GM19452 (cell line): ENCODE measurements at regions not wholly inside any gene's neighbourhood (a gene's known extent, or its start where the extent isn't known, plus 50 kb on each side); places are given as distances from the start of the nearest gene placed in this dataset.

Source experiments
- ATAC-seq: cut with Tn5 transposase; IDR thresholded peaks from one replicate; pipeline ENCODE4 v1.9.1; 2021; ENCODE audit not compliant: unreplicated experiment

GRCh38 chr5:148708854-148709253, 54.5 kb upstream of the HTR4 start:
- no peak for ATAC-seq

DNA sequence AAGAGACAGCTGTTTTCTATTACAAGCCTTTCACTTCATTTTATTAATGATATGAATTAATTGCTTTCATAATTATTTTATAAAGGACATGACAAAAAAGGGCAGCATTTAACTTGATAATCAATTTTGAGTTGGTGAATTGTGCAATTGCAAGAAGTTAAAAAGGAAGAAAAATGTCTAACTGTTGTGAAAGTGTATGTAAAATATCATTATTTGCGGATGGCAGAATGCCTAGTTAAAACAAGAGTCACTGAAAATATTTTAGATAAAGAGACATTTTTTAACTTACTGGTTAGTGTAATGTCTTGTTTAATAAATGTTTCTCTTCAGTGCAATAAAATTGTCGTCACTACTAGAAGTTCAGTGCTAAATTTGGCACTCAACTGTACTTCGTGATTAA, 57.6 kb upstream of the HTR4 start:
- ATAC-seq = no peak

DNA sequence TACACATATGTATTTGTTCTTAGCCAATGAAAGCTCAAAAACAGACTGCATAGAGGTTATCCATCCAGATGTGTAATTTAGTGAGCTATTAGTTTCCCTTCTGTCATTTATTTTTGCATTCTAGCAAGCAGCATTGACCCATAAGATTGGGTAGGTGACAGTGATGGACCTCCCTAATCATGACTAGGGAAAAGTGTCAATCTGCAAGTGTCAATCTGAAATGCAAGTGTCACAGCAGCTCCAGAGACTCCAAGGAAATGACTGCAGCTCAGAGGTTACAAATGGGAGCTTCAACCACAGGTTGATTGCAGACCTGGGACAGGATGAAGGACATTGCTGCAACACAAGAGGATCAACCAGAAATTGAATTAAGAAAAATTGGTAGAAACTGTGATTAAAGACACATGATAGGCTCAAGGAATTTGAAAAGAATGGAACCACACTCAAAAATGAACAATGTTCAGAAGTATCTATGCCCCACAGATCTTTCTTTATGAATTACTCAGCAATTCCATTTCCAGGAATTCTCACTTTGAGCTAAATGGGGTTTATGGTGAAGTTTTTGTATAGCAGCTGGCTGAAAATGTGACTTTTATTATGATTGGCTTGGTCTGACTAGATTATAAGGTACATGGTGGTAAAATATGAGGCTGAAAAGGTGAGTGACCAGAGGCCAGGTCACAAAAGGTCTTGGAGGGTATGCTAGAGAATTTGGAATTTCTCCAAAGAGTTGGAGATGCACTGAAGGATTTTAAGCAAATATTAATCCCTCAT, 59.6 kb upstream of the HTR4 start:
- ATAC-seq = no peak

DNA sequence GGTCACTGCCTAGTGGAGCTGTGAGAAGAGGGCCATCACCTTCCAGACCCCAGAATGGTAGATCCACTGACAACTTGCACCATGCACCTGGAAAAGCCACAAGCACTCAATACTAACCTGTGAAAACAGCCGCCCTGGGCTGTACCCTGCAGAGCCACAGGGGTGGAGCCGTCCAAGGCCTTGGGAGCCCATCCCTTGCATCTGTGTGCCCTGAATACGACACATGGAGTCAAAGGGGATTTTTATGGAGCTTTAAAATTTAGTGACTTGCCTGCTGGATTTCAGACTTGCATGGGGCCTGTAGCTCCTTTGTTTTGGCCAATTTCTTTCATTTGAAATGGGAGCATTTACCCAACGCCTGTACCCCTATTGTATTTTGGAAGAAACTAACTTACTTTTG, 62.4 kb upstream of the HTR4 start:
- ATAC-seq = no peak

- no peak for ATAC-seq
These were observed 63.3 kb upstream of the HTR4 start for GRCh38 chr5:148717668-148718067.

DNA sequence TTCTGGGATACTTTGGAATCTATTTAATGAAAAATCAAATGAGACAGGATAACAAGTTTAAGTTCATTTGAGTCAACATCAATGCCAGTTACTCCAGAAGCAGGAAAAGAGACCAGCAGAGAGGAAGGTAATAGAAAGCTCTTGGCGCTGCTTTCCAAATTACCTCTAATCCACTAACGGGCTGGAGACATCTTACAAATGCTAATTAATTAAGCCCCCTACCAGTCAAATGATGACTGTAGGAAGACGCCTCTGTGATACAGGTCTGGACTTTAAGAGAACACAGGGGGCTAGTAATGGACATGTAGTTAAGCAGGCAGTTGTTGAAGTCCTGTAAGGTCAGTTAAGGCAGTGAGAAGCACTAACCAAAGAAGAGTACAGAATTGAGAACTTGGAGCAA, 65.3 kb upstream of the HTR4 start:
- ATAC-seq = no peak

- ATAC-seq = no peak
These were observed 65.9 kb upstream of the HTR4 start for GRCh38 chr5:148720257-148720656.

- no peak for ATAC-seq
These were observed 68.8 kb upstream of the HTR4 start for GRCh38 chr5:148723143-148723542.

DNA sequence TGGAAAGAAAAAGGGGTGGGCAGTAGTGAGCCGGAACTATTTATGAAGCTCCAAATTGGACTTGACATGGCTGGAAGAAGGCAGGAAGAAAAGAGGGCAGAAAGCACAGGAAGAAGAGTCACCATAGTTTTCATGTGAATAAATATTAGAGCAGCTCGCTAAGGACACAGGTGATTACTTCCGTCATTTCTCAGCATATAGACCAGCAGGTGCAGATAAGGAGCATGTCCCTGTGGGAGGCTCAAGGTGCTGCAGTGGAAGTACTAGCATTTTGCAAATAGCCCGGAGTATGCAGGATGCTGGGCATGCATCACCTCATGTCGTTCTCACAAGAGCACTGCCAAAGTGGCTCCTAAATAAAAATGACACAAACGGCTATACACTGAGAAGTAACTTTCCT, 71.3 kb upstream of the HTR4 start:
- ATAC-seq = no peak

DNA sequence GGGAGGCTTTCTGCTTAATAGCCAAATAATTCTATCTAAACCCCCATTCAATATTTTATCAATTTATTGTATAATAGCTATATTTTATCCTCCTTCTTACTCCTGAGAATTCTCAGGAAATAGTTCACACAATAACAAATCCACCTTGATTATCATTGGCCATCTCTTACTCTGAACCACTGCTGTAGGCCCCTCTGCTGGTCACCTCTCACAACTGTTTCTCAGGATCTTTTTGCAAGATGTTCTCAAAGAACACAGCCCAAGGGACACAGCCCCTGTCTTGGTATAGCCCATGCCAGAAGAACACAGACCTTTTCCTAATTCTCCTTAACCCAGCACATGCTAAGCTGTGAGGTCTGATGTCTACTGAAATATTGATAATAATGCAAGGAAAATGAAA, 74.9 kb upstream of the HTR4 start:
- no peak for ATAC-seq

GRCh38 chr5:148730270-148730669, 75.9 kb upstream of the HTR4 start:
- ATAC-seq = no peak

- peak; percentile 94 for ATAC-seq
These were observed 76.9 kb upstream of the HTR4 start for GRCh38 chr5:148730942-148731898.

GRCh38 chr5:148732692-148733091, 78.4 kb upstream of the HTR4 start:
- ATAC-seq = no peak

GRCh38 chr5:148733601-148734438, 79.5 kb upstream of the HTR4 start:
- peak; percentile 39 for ATAC-seq

GRCh38 chr5:148734518-148734917, 80.2 kb upstream of the HTR4 start:
- no peak for ATAC-seq

DNA sequence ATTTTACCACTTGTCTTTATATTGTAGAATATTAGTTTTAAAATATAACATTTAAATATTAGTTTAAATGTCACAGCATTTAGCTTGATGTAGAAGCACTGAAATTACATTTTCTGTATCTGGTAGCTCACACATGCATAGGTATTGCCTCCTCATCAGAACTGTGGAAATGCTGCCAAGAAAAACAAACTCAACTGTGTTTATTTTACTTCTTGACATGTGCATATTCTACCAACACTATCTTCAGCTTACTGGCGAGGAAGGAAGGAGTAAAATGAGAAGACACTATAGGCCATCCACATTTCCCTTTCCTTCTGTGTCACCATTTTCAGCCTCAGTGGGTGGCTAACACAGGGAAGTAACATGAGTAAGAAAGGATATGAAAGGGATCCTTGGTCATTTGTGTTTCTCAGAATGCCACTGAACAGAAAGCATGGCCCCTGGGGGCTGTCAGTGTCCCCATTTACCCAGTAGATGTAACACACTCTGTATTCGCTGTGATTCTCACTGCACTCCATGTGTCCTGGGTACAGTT, 81.0 kb upstream of the HTR4 start:
- no peak for ATAC-seq

DNA sequence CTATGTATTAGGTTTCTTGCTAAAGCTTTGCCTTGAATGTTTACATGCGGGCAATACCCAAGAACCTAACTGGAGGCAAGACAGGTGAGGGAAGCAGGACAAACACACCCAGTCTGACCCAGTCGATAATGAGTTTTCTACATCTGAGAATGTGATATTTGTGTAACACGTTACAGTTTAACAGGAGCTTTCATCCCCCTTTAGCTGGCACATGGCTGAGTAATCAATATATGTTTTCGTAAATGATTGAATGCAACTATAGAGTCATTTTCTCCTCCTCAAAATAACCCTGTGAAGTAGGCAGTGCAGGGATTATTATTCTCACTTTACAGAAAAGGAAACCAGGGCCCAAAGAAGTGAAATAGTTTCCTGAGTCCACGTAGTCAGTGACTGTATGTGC, 84.7 kb upstream of the HTR4 start:
- ATAC-seq = no peak

DNA sequence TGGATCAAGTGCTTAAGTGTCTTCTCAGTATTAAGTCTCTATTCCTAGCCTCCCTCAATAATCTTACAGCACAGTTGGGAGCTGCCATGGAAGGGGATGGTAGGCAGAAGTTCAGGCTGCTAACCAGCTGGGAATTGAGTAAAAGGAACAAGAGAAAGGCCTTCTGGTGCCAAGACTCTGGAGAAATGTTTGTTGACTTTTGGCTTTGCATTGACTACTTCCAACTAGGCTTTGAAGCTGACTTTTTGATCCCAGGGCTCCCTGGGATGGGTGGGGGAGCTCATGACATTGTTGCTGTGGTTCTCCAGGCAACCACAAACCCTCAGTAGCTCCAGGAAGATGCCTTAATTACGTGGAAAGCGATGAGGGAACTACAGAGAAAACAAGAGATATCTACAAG, 85.2 kb upstream of the HTR4 start:
- ATAC-seq = no peak

DNA sequence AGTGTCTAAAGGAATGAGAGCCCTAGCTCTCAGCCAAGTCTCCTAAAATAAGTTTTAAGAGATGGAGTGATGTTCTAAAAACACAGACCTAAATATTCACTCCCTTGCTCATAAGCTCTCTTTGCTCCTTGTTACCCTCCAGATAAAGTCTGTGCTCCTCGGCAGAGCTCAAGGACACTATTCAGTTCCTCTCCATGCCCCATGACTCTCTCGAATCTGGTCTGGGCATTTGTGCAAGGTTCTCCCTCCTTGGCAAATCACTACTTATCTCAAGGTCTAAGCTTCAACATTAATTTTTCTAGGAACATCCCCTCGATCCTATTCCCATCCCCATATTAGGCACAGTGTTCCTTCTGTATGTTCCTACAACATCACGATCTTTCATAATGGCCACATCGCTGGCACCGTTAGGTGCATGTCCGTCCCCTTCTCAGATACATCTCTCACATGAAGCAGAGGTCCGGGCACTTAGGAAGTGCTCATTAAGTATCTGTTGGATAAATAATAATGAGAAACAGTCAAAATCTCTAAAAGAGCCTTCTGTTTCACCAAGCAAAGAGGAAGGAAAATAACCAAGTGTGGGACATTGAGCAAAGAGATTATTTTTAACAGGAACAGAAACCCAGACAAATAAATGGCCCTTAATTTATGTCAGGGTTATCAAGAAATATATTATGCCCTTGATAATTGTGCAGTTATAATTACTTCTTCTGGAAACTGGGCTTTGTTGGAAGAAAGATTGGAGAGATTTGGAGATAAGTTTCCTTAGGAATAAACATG, 85.9 kb upstream of the HTR4 start:
- ATAC-seq = no peak
